ENCODE measurements at regions not wholly inside any gene's neighbourhood (a gene's known extent, or its start where the extent isn't known, plus 50 kb on each side); places are given as distances from the start of the nearest gene placed in this dataset.

- Histone ChIP-seq H3K9me3 (ENCODE audit: control insufficient read depth in 2 of 2, low read length in 2 of 2) (no peaks in the 10 kb centered on the region), H3K4me3 (ENCODE audit: low read length in 2 of 2) (no peak overlapping the region), H3K9ac (ENCODE audit: low read depth in 1 of 2, low read length in 2 of 2) (no peak overlapping the region), H3K4me1 (ENCODE audit: control insufficient read depth in 2 of 2, insufficient read depth in 2 of 2, low read length in 2 of 2) (no peaks in the 10 kb centered on the region), H3K36me3 (ENCODE audit: control insufficient read depth in 2 of 2, insufficient read depth in 2 of 2, low read length in 2 of 2) (no peaks in the 10 kb centered on the region), H3K27me3 (ENCODE audit: control insufficient read depth in 2 of 2, insufficient read depth in 2 of 2, low read length in 2 of 2) (no peaks in the 10 kb centered on the region), H3K27ac (ENCODE audit: low read depth in 2 of 2, low read length in 2 of 2) (no peak overlapping the region)
These were observed 121.6 kb upstream of the SPRY2 start for GRCh38 chr13:80462567-80462966.

- Histone ChIP-seq H3K9ac (ENCODE audit: low read depth in 1 of 2, low read length in 2 of 2) (no peak overlapping the region), H3K27ac (ENCODE audit: low read depth in 2 of 2, low read length in 2 of 2) (no peak overlapping the region), H3K4me3 (ENCODE audit: low read length in 2 of 2) (no peak overlapping the region), H3K27me3 (ENCODE audit: control insufficient read depth in 2 of 2, insufficient read depth in 2 of 2, low read length in 2 of 2) (no peaks in the 10 kb centered on the region), H3K36me3 (ENCODE audit: control insufficient read depth in 2 of 2, insufficient read depth in 2 of 2, low read length in 2 of 2) (no peaks in the 10 kb centered on the region), H3K9me3 (ENCODE audit: control insufficient read depth in 2 of 2, low read length in 2 of 2) (no peaks in the 10 kb centered on the region), H3K4me1 (ENCODE audit: control insufficient read depth in 2 of 2, insufficient read depth in 2 of 2, low read length in 2 of 2) (no peaks in the 10 kb centered on the region)
These were observed 121.1 kb upstream of the SPRY2 start for GRCh38 chr13:80462037-80462436.

- no peaks in the 10 kb centered on the region for H3K36me3 ChIP-seq (ENCODE audit: control insufficient read depth in 2 of 2, insufficient read depth in 2 of 2, low read length in 2 of 2)
- no peak overlapping the region for H3K4me3 ChIP-seq (ENCODE audit: low read length in 2 of 2)
- no peak overlapping the region for H3K9ac ChIP-seq (ENCODE audit: low read depth in 1 of 2, low read length in 2 of 2)
- H3K27me3 ChIP-seq (ENCODE audit: control insufficient read depth in 2 of 2, insufficient read depth in 2 of 2, low read length in 2 of 2) = no peaks in the 10 kb centered on the region
- no peaks in the 10 kb centered on the region for H3K9me3 ChIP-seq (ENCODE audit: control insufficient read depth in 2 of 2, low read length in 2 of 2)
- H3K4me1 ChIP-seq (ENCODE audit: control insufficient read depth in 2 of 2, insufficient read depth in 2 of 2, low read length in 2 of 2) = no peaks in the 10 kb centered on the region
- no peak overlapping the region for H3K27ac ChIP-seq (ENCODE audit: low read depth in 2 of 2, low read length in 2 of 2)
These were observed 117.6 kb upstream of the SPRY2 start for GRCh38 chr13:80458543-80458942.

- Histone ChIP-seq H3K9me3 (ENCODE audit: control insufficient read depth in 2 of 2, low read length in 2 of 2) (no peaks in the 10 kb centered on the region), H3K4me1 (ENCODE audit: control insufficient read depth in 2 of 2, insufficient read depth in 2 of 2, low read length in 2 of 2) (no peaks in the 10 kb centered on the region), H3K27me3 (ENCODE audit: control insufficient read depth in 2 of 2, insufficient read depth in 2 of 2, low read length in 2 of 2) (no peaks in the 10 kb centered on the region), H3K27ac (ENCODE audit: low read depth in 2 of 2, low read length in 2 of 2) (no peak overlapping the region), H3K36me3 (ENCODE audit: control insufficient read depth in 2 of 2, insufficient read depth in 2 of 2, low read length in 2 of 2) (no peaks in the 10 kb centered on the region), H3K9ac (ENCODE audit: low read depth in 1 of 2, low read length in 2 of 2) (no peak overlapping the region), H3K4me3 (ENCODE audit: low read length in 2 of 2) (no peak overlapping the region)
These were observed 113.3 kb upstream of the SPRY2 start for GRCh38 chr13:80454245-80454644.

- Histone ChIP-seq H3K27me3 (ENCODE audit: control insufficient read depth in 2 of 2, insufficient read depth in 2 of 2, low read length in 2 of 2) (no peaks in the 10 kb centered on the region), H3K4me1 (ENCODE audit: control insufficient read depth in 2 of 2, insufficient read depth in 2 of 2, low read length in 2 of 2) (no peaks in the 10 kb centered on the region), H3K27ac (ENCODE audit: low read depth in 2 of 2, low read length in 2 of 2) (no peak overlapping the region), H3K9me3 (ENCODE audit: control insufficient read depth in 2 of 2, low read length in 2 of 2) (no peaks in the 10 kb centered on the region), H3K9ac (ENCODE audit: low read depth in 1 of 2, low read length in 2 of 2) (no peak overlapping the region), H3K4me3 (ENCODE audit: low read length in 2 of 2) (no peak overlapping the region), H3K36me3 (ENCODE audit: control insufficient read depth in 2 of 2, insufficient read depth in 2 of 2, low read length in 2 of 2) (no peaks in the 10 kb centered on the region)
These were observed 111.4 kb upstream of the SPRY2 start for GRCh38 chr13:80452279-80452678.

GRCh38 chr13:80451641-80452040, 110.7 kb upstream of the SPRY2 start:
- H3K36me3 ChIP-seq (ENCODE audit: control insufficient read depth in 2 of 2, insufficient read depth in 2 of 2, low read length in 2 of 2) = no peaks in the 10 kb centered on the region
- no peak overlapping the region for H3K4me3 ChIP-seq (ENCODE audit: low read length in 2 of 2)
- no peaks in the 10 kb centered on the region for H3K9me3 ChIP-seq (ENCODE audit: control insufficient read depth in 2 of 2, low read length in 2 of 2)
- H3K27ac ChIP-seq (ENCODE audit: low read depth in 2 of 2, low read length in 2 of 2) = no peak overlapping the region
- H3K4me1 ChIP-seq (ENCODE audit: control insufficient read depth in 2 of 2, insufficient read depth in 2 of 2, low read length in 2 of 2) = no peaks in the 10 kb centered on the region
- no peak overlapping the region for H3K9ac ChIP-seq (ENCODE audit: low read depth in 1 of 2, low read length in 2 of 2)
- H3K27me3 ChIP-seq (ENCODE audit: control insufficient read depth in 2 of 2, insufficient read depth in 2 of 2, low read length in 2 of 2) = no peaks in the 10 kb centered on the region

GRCh38 chr13:80450386-80450785, 109.5 kb upstream of the SPRY2 start:
- Histone ChIP-seq H3K27me3 (ENCODE audit: control insufficient read depth in 2 of 2, insufficient read depth in 2 of 2, low read length in 2 of 2) (no peaks in the 10 kb centered on the region), H3K4me3 (ENCODE audit: low read length in 2 of 2) (no peak overlapping the region), H3K27ac (ENCODE audit: low read depth in 2 of 2, low read length in 2 of 2) (no peak overlapping the region), H3K4me1 (ENCODE audit: control insufficient read depth in 2 of 2, insufficient read depth in 2 of 2, low read length in 2 of 2) (no peaks in the 10 kb centered on the region), H3K36me3 (ENCODE audit: control insufficient read depth in 2 of 2, insufficient read depth in 2 of 2, low read length in 2 of 2) (no peaks in the 10 kb centered on the region), H3K9me3 (ENCODE audit: control insufficient read depth in 2 of 2, low read length in 2 of 2) (no peaks in the 10 kb centered on the region), H3K9ac (ENCODE audit: low read depth in 1 of 2, low read length in 2 of 2) (no peak overlapping the region)

- Histone ChIP-seq H3K27me3 (ENCODE audit: control insufficient read depth in 2 of 2, insufficient read depth in 2 of 2, low read length in 2 of 2) (no peaks in the 10 kb centered on the region), H3K9ac (ENCODE audit: low read depth in 1 of 2, low read length in 2 of 2) (no peak overlapping the region), H3K9me3 (ENCODE audit: control insufficient read depth in 2 of 2, low read length in 2 of 2) (no peaks in the 10 kb centered on the region), H3K4me1 (ENCODE audit: control insufficient read depth in 2 of 2, insufficient read depth in 2 of 2, low read length in 2 of 2) (no peaks in the 10 kb centered on the region), H3K36me3 (ENCODE audit: control insufficient read depth in 2 of 2, insufficient read depth in 2 of 2, low read length in 2 of 2) (no peaks in the 10 kb centered on the region), H3K27ac (ENCODE audit: low read depth in 2 of 2, low read length in 2 of 2) (no peak overlapping the region), H3K4me3 (ENCODE audit: low read length in 2 of 2) (no peak overlapping the region)
These were observed 107.8 kb upstream of the SPRY2 start for GRCh38 chr13:80448725-80449124.

GRCh38 chr13:80447747-80448146, 106.8 kb upstream of the SPRY2 start:
- no peak overlapping the region for H3K9ac ChIP-seq (ENCODE audit: low read depth in 1 of 2, low read length in 2 of 2)
- no peaks in the 10 kb centered on the region for H3K36me3 ChIP-seq (ENCODE audit: control insufficient read depth in 2 of 2, insufficient read depth in 2 of 2, low read length in 2 of 2)
- no peak overlapping the region for H3K4me3 ChIP-seq (ENCODE audit: low read length in 2 of 2)
- no peaks in the 10 kb centered on the region for H3K9me3 ChIP-seq (ENCODE audit: control insufficient read depth in 2 of 2, low read length in 2 of 2)
- no peaks in the 10 kb centered on the region for H3K27me3 ChIP-seq (ENCODE audit: control insufficient read depth in 2 of 2, insufficient read depth in 2 of 2, low read length in 2 of 2)
- H3K27ac ChIP-seq (ENCODE audit: low read depth in 2 of 2, low read length in 2 of 2) = no peak overlapping the region
- H3K4me1 ChIP-seq (ENCODE audit: control insufficient read depth in 2 of 2, insufficient read depth in 2 of 2, low read length in 2 of 2) = no peaks in the 10 kb centered on the region

GRCh38 chr13:80444240-80445015, 103.5 kb upstream of the SPRY2 start:
- no peaks in the 10 kb centered on the region for H3K27me3 ChIP-seq (ENCODE audit: control insufficient read depth in 2 of 2, insufficient read depth in 2 of 2, low read length in 2 of 2)
- no peak overlapping the region for H3K4me3 ChIP-seq (ENCODE audit: low read length in 2 of 2)
- H3K27ac ChIP-seq (ENCODE audit: low read depth in 2 of 2, low read length in 2 of 2) = no peak overlapping the region
- H3K9ac ChIP-seq (ENCODE audit: low read depth in 1 of 2, low read length in 2 of 2) = no peak overlapping the region
- no peaks in the 10 kb centered on the region for H3K9me3 ChIP-seq (ENCODE audit: control insufficient read depth in 2 of 2, low read length in 2 of 2)
- no peaks in the 10 kb centered on the region for H3K4me1 ChIP-seq (ENCODE audit: control insufficient read depth in 2 of 2, insufficient read depth in 2 of 2, low read length in 2 of 2)
- no peaks in the 10 kb centered on the region for H3K36me3 ChIP-seq (ENCODE audit: control insufficient read depth in 2 of 2, insufficient read depth in 2 of 2, low read length in 2 of 2)

All from mucosa of rectum (tissue), 2 donors.